ENCODE measurements at regions not wholly inside any gene's neighbourhood (a gene's known extent, or its start where the extent isn't known, plus 50 kb on each side); places are given as distances from the start of the nearest gene placed in this dataset.
"Not testable (repeated sequence)": the region's sequence is repeated elsewhere in the genome, so short reads cannot be mapped to it uniquely, and the experiment has no call there.

- Histone ChIP-seq H2AFZ (ENCODE audit: low read depth, low read length) (0 out of 2 replicates have a peak overlapping the region, but pooled peaks have one; percentile 6), H3K9me3 (ENCODE audit: insufficient read depth, low read length) (no peaks in the 10 kb centered on the region), H3K9ac (ENCODE audit: low read length) (no peak overlapping the region), H3K27ac (ENCODE audit: low read length) (no peak overlapping the region), H4K20me1 (ENCODE audit: insufficient read depth, low read length) (no peaks in the 10 kb centered on the region), H3K79me2 (ENCODE audit: low read length) (no peaks in the 10 kb centered on the region), H3K4me1 (ENCODE audit: low read length) (no peaks in the 10 kb centered on the region), H3K27me3 (ENCODE audit: low read depth, low read length) (no peaks in the 10 kb centered on the region), H3K4me2 (ENCODE audit: low read length) (no peak overlapping the region), H3K36me3 (replicated peaks; ENCODE audit: low read depth, low read length) (no peaks in the 10 kb centered on the region), H3K4me3 (ENCODE audit: low read length) (no peak overlapping the region)
- TF ChIP-seq EZH2phosphoT487 (IDR thresholded peaks at IDR 0.05; ENCODE audit: low read depth) (no peak), CTCF (IDR thresholded peaks at IDR 0.05; ENCODE audit: low read depth, low read length) (no peak)
These were observed 414.2 kb upstream of the MIR17HG start for GRCh38 chr13:90933097-90933826.

- H3K27ac ChIP-seq (ENCODE audit: low read length), result no peak overlapping the region
- H4K20me1 ChIP-seq (ENCODE audit: insufficient read depth, low read length), result no peaks in the 10 kb centered on the region
- no peaks in the 10 kb centered on the region for H3K4me1 ChIP-seq (ENCODE audit: low read length)
- no peaks in the 10 kb centered on the region for H3K36me3 ChIP-seq (replicated peaks; ENCODE audit: low read depth, low read length)
- no peak overlapping the region for H3K9ac ChIP-seq (ENCODE audit: low read length)
- H3K4me3 ChIP-seq (ENCODE audit: low read length), result no peak overlapping the region
- no peak overlapping the region for H2AFZ ChIP-seq (ENCODE audit: low read depth, low read length)
- TF ChIP-seq CTCF (IDR thresholded peaks at IDR 0.05; ENCODE audit: low read depth, low read length), result no peak
- TF ChIP-seq EZH2phosphoT487 (IDR thresholded peaks at IDR 0.05; ENCODE audit: low read depth), result no peak
- no peaks in the 10 kb centered on the region for H3K27me3 ChIP-seq (ENCODE audit: low read depth, low read length)
- no peaks in the 10 kb centered on the region for H3K79me2 ChIP-seq (ENCODE audit: low read length)
- no peaks in the 10 kb centered on the region for H3K9me3 ChIP-seq (ENCODE audit: insufficient read depth, low read length)
- no peak overlapping the region for H3K4me2 ChIP-seq (ENCODE audit: low read length)
These were observed 412.7 kb upstream of the MIR17HG start for GRCh38 chr13:90934741-90935140.

- Histone ChIP-seq H2AFZ (ENCODE audit: low read depth, low read length) (no peak overlapping the region), H3K4me3 (ENCODE audit: low read length) (no peak overlapping the region), H3K36me3 (replicated peaks; ENCODE audit: low read depth, low read length) (no peaks in the 10 kb centered on the region), H3K27ac (ENCODE audit: low read length) (no peak overlapping the region), H4K20me1 (ENCODE audit: insufficient read depth, low read length) (no peaks in the 10 kb centered on the region), H3K27me3 (ENCODE audit: low read depth, low read length) (no peaks in the 10 kb centered on the region), H3K4me2 (ENCODE audit: low read length) (no peak overlapping the region), H3K9ac (ENCODE audit: low read length) (no peak overlapping the region), H3K9me3 (ENCODE audit: insufficient read depth, low read length) (no peaks in the 10 kb centered on the region), H3K4me1 (ENCODE audit: low read length) (no peaks in the 10 kb centered on the region), H3K79me2 (ENCODE audit: low read length) (no peaks in the 10 kb centered on the region)
- TF ChIP-seq EZH2phosphoT487 (IDR thresholded peaks at IDR 0.05; ENCODE audit: low read depth), result no peak
- no peak for TF ChIP-seq CTCF (IDR thresholded peaks at IDR 0.05; ENCODE audit: low read depth, low read length)
These were observed 408.6 kb upstream of the MIR17HG start for GRCh38 chr13:90938848-90939247.

GRCh38 chr13:90943946-90944345 lies 403.5 kb upstream of the MIR17HG start:
- Histone ChIP-seq H3K4me1 (ENCODE audit: low read length) (no peaks in the 10 kb centered on the region), H3K9ac (ENCODE audit: low read length) (no peak overlapping the region), H3K4me2 (ENCODE audit: low read length) (no peak overlapping the region), H3K27me3 (ENCODE audit: low read depth, low read length) (no peaks in the 10 kb centered on the region), H3K27ac (ENCODE audit: low read length) (no peak overlapping the region), H2AFZ (ENCODE audit: low read depth, low read length) (no peak overlapping the region), H3K4me3 (ENCODE audit: low read length) (no peak overlapping the region), H3K9me3 (ENCODE audit: insufficient read depth, low read length) (no peaks in the 10 kb centered on the region), H4K20me1 (ENCODE audit: insufficient read depth, low read length) (no peaks in the 10 kb centered on the region), H3K79me2 (ENCODE audit: low read length) (no peaks in the 10 kb centered on the region), H3K36me3 (replicated peaks; ENCODE audit: low read depth, low read length) (no peaks in the 10 kb centered on the region)
- no peak for TF ChIP-seq EZH2phosphoT487 (IDR thresholded peaks at IDR 0.05; ENCODE audit: low read depth)
- TF ChIP-seq CTCF (IDR thresholded peaks at IDR 0.05; ENCODE audit: low read depth, low read length), result no peak

GRCh38 chr13:90945146-90945545 lies 402.3 kb upstream of the MIR17HG start:
- H3K4me3 ChIP-seq (ENCODE audit: low read length), result not testable (repeated sequence)

GRCh38 chr13:90946125-90946524 lies 401.4 kb upstream of the MIR17HG start:
- not testable (repeated sequence) for H3K79me2 ChIP-seq (ENCODE audit: low read length); H3K4me2 ChIP-seq (ENCODE audit: low read length); H3K27me3 ChIP-seq (ENCODE audit: low read depth, low read length); H3K27ac ChIP-seq (ENCODE audit: low read length); H3K4me1 ChIP-seq (ENCODE audit: low read length); H3K9me3 ChIP-seq (ENCODE audit: insufficient read depth, low read length); H3K9ac ChIP-seq (ENCODE audit: low read length); H2AFZ ChIP-seq (ENCODE audit: low read depth, low read length); H3K4me3 ChIP-seq (ENCODE audit: low read length); H4K20me1 ChIP-seq (ENCODE audit: insufficient read depth, low read length); H3K36me3 ChIP-seq (replicated peaks; ENCODE audit: low read depth, low read length)

More at GRCh38 chr13:90945146-90945545, 402.3 kb upstream of the MIR17HG start:
- not testable (repeated sequence) for H4K20me1 ChIP-seq (ENCODE audit: insufficient read depth, low read length); H3K4me2 ChIP-seq (ENCODE audit: low read length); H3K79me2 ChIP-seq (ENCODE audit: low read length); H3K27ac ChIP-seq (ENCODE audit: low read length); H3K9ac ChIP-seq (ENCODE audit: low read length); H3K27me3 ChIP-seq (ENCODE audit: low read depth, low read length); H3K36me3 ChIP-seq (replicated peaks; ENCODE audit: low read depth, low read length); H3K9me3 ChIP-seq (ENCODE audit: insufficient read depth, low read length); H3K4me1 ChIP-seq (ENCODE audit: low read length); H2AFZ ChIP-seq (ENCODE audit: low read depth, low read length)

Data from OCI-LY3 (cell line).